Right lobe of liver (tissue), 6 donors: ENCODE measurements at regions not wholly inside any gene's neighbourhood (a gene's known extent, or its start where the extent isn't known, plus 50 kb on each side); places are given as distances from the start of the nearest gene placed in this dataset.

ENCODE experiments used
- ATAC-seq, 4 donors: fragments of 200-7000 bp; cut with Tn5 transposase; one replicate each; pipeline ENCODE4 v1.9.1; 2020; ENCODE audit warnings: mild to moderate bottlenecking in 4 of 4, moderate library complexity in 4 of 4
- DNase-seq, 3 donors: peaks; one replicate each; pipeline ENCODE4 v3.0.0-alpha.2; 2020
- H3K27ac ChIP-seq, 3 donors: fragments of 200-600 bp; one replicate each; pipeline ENCODE4 v1.8.0; 2022
- H3K27me3 ChIP-seq, 2 donors: fragments of 200-600 bp; one replicate each; pipeline ENCODE4 v1.8.0; 2022
- H3K36me3 ChIP-seq, 4 donors: fragments of 200-600 bp; sonication (generic) in 1 of 4; one replicate each; pipeline versions ENCODE4 v1.5.1 to v1.8.0; 2017 to 2022; ENCODE audit warnings: control low read depth in 1 of 4
- H3K4me1 ChIP-seq, 4 donors: fragments of 200-600 bp; sonication (generic) in 1 of 4; one replicate each; pipeline versions ENCODE4 v1.5.1 to v1.8.0; 2017 to 2022; ENCODE audit warnings: control low read depth in 1 of 4
- H3K4me3 ChIP-seq, 3 donors: fragments of 200-600 bp; one replicate each; pipeline ENCODE4 v1.8.0; 2022
- H3K9me3 ChIP-seq, 4 donors: fragments of 200-600 bp; sonication (generic) in 1 of 4; one replicate each; pipeline versions ENCODE4 v1.5.1 to v1.8.0; 2017 to 2022; ENCODE audit warnings: control low read depth in 1 of 4
- CTCF ChIP-seq, 4 donors: fragments of 200-600 bp in 3 of 4; fragments of 450-650 bp in 1 of 4; IDR thresholded peaks; one replicate each; pipeline versions ENCODE4 v1.5.1 to v1.8.0; 2016 to 2022; ENCODE audit warnings: antibody characterized with exemption in 4 of 4, mild to moderate bottlenecking in 2 of 4
- POLR2A ChIP-seq: fragments of 450-650 bp; IDR thresholded peaks from one replicate; pipeline ENCODE4 v1.6.1; 2017; ENCODE audit warnings: antibody characterized with exemption, mild to moderate bottlenecking
- WGBS: methylation state at CpG from one replicate; pipeline ENCODE4 v1.1.6; 2018; ENCODE audit warnings: low coverage, low lambda C conversion rate; ENCODE audit not compliant: insufficient coverage; ENCODE audit errors: missing lambda C conversion rate; 5-methylcytosine and 5-hydroxymethylcytosine counted together
- intact Hi-C, 2 donors: fragments of 100-400 bp; cut with DNase I; formaldehyde crosslinking; loops; one replicate each; pipeline versions ENCODE4 v1.11.2 to v1.14.1; 2022
- donor health status: DM: no; HTN: yes; CAD: no.
- donor health status: DM: no; HTN: no; CAD: no.
- donor health status: DM: no; HTN: no; CAD: no.
- donor health status: DM: no; HTN: yes; CAD: no.
- donor health status: DM: no; HTN: yes; CAD: no.

DNA sequence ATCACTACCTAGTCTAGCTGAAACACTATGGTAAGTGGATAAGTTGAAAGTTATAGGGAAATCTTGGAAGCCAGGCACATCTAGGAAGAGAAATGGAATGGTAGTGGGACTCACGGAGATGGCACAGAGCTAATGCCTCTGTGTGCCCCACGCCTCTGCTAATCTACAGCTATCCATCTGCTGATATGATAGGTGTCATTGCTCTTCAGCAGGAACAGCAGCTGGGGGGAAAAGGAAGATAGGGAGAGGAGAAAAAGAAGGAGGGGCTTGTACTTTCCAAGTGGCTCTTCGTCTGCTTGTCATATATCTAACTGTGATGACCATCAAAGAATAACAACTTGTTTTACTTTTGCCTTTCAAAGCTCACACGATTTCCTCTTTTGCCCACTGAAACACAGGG lies 1199.1 kb upstream of the SORCS1 start:
- ATAC-seq: no peak

GRCh38 chr10:108362961-108363360 lies 1198.5 kb upstream of the SORCS1 start:
- DNase-seq: no peak
- intact Hi-C loops: no loop called here
- WGBS: 90% methylated on average over 1 of the region's 1 CpG

More for the DNA sequence above, 1199.1 kb upstream of the SORCS1 start:
- Histone ChIP-seq H3K4me3 (no peak overlapping the region), H3K27me3 (no peaks in the 10 kb centered on the region), H3K4me1 (no peaks in the 10 kb centered on the region), H3K9me3 (no peaks in the 10 kb centered on the region), H3K36me3 (no peaks in the 10 kb centered on the region), H3K27ac (no peak overlapping the region)
- TF ChIP-seq CTCF (IDR thresholded peaks at IDR 0.05) (no peak), POLR2A (no peak)
- DNase-seq: no peak
- intact Hi-C loops: no loop called here
- WGBS: 72% methylated on average over 4 of the region's 4 CpGs

DNA sequence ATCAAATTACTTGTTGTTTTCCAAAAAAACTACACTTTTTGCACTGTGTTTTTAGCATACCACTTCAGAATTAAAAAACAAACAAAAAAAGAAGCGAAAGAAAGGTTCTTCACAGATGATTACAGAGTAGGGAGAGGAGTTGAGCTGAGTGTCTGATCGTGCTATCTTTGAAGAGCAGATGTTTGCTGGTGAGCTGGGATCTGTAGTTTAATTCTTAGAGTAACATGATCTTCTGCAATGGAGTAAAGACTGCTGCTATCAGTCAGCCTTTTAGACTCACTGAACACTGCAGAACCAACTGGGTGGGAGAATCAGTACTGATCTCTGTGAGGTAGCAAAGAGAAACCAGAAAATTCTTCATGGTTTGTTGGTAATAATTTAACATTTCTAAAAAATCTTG lies 1197.8 kb upstream of the SORCS1 start:
- DNase-seq (no peak), ATAC-seq (no peak)
- H3K9me3 ChIP-seq: no peaks in the 10 kb centered on the region
- no peak overlapping the region for H3K4me3 ChIP-seq
- intact Hi-C loops: no loop called here
- no peaks in the 10 kb centered on the region for H3K27me3 ChIP-seq
- WGBS: 95% methylated on average over 2 of the region's 2 CpGs
- no peaks in the 10 kb centered on the region for H3K36me3 ChIP-seq
- H3K4me1 ChIP-seq: no peaks in the 10 kb centered on the region
- TF ChIP-seq CTCF (IDR thresholded peaks at IDR 0.05): no peak
- TF ChIP-seq POLR2A: no peak
- no peak overlapping the region for H3K27ac ChIP-seq

More at GRCh38 chr10:108362961-108363360, 1198.5 kb upstream of the SORCS1 start:
- ATAC-seq: no peak
- H3K27ac ChIP-seq: no peak overlapping the region
- H3K36me3 ChIP-seq: no peaks in the 10 kb centered on the region
- no peak overlapping the region for H3K4me3 ChIP-seq
- no peaks in the 10 kb centered on the region for H3K9me3 ChIP-seq
- no peaks in the 10 kb centered on the region for H3K4me1 ChIP-seq
- H3K27me3 ChIP-seq: no peaks in the 10 kb centered on the region
- no peak for TF ChIP-seq CTCF (IDR thresholded peaks at IDR 0.05)
- no peak for TF ChIP-seq POLR2A

GRCh38 chr10:108360187-108360586 lies 1195.7 kb upstream of the SORCS1 start:
- no peak for ATAC-seq
- no peak overlapping the region for H3K27ac ChIP-seq
- DNase-seq: no peak
- H3K4me3 ChIP-seq: no peak overlapping the region
- no peaks in the 10 kb centered on the region for H3K4me1 ChIP-seq
- no peaks in the 10 kb centered on the region for H3K9me3 ChIP-seq
- no peaks in the 10 kb centered on the region for H3K36me3 ChIP-seq
- no peak for TF ChIP-seq CTCF (IDR thresholded peaks at IDR 0.05)
- no peak for TF ChIP-seq POLR2A
- 39% methylated on average over 2 of the region's 2 CpGs for WGBS
- H3K27me3 ChIP-seq: no peaks in the 10 kb centered on the region
- intact Hi-C loops: no loop called here

DNA sequence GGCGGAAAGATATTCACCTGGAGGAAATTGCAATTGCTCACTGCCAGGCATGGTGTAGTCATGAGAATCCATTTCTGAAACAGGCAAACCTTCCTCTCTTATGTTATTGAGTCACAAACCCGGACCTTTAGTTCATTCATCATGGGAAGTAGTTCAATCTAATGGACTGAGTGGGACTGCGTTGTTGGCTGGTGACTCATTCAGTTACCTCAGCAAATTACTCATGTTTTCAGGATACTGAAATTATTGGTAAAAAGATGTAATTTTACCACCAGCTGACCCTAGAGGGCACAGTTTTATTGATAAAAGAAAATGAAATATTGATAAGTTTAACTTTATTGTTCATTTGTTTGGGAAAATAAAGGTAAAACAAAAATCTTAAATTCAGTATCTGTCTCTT lies 1194.4 kb upstream of the SORCS1 start:
- ATAC-seq (peak in 1 of 4 donors; percentile 81), DNase-seq (no peak)
- intact Hi-C loops: no loop called here
- H3K4me3 ChIP-seq: no peak overlapping the region
- no peaks in the 10 kb centered on the region for H3K27me3 ChIP-seq
- H3K4me1 ChIP-seq: no peaks in the 10 kb centered on the region
- no peaks in the 10 kb centered on the region for H3K9me3 ChIP-seq
- H3K27ac ChIP-seq: no peak overlapping the region
- H3K36me3 ChIP-seq: no peaks in the 10 kb centered on the region
- 20% methylated on average over 3 of the region's 3 CpGs for WGBS
- TF ChIP-seq CTCF (IDR thresholded peaks at IDR 0.05): no peak
- no peak for TF ChIP-seq POLR2A
